Astrocyte (in vitro differentiated cells and primary cell): ENCODE measurements at regions not wholly inside any gene's neighbourhood (a gene's known extent, or its start where the extent isn't known, plus 50 kb on each side); places are given as distances from the start of the nearest gene placed in this dataset.

Experiments
- DNase-seq: peaks from one replicate; pipeline ENCODE4 v3.0.0-alpha.2; 2010; ENCODE audit warnings: low read depth
- FAIRE-seq: peaks from 2 replicates; lab custom pipeline; 2011; peaks lifted over from hg19 to GRCh38; lab: Jason Lieb, UNC
- H2AFZ ChIP-seq: 2 replicates; pipeline ENCODE4 v1.6.0; 2012; ENCODE audit warnings: low read depth, low read length, inconsistent platforms
- H3K27ac ChIP-seq: 2 replicates; pipeline ENCODE4 v1.5.1; 2011; ENCODE audit warnings: low read depth, low read length, inconsistent platforms
- H3K27me3 ChIP-seq: 2 replicates; pipeline ENCODE4 v1.6.0; 2011; ENCODE audit warnings: low read length, inconsistent platforms; ENCODE audit not compliant: insufficient read depth
- H3K36me3 ChIP-seq: 2 replicates; pipeline ENCODE4 v1.5.1; 2011; ENCODE audit warnings: low read length, inconsistent platforms; ENCODE audit not compliant: insufficient read depth
- H3K4me1 ChIP-seq: 2 replicates; pipeline ENCODE4 v1.5.1; 2011; ENCODE audit warnings: low read length, inconsistent platforms; ENCODE audit not compliant: insufficient read depth
- H3K4me2 ChIP-seq: 2 replicates; pipeline ENCODE4 v1.6.0; 2012; ENCODE audit warnings: low read length, inconsistent platforms
- H3K4me3 ChIP-seq: 2 replicates; pipeline ENCODE4 v1.5.1; 2011; ENCODE audit warnings: low read depth, mild to moderate bottlenecking, low read length, inconsistent platforms; ENCODE audit not compliant: insufficient read depth
- H3K79me2 ChIP-seq: 2 replicates; pipeline ENCODE4 v1.6.0; 2012; ENCODE audit warnings: mild to moderate bottlenecking, low read length, inconsistent platforms; ENCODE audit not compliant: insufficient read depth
- H3K9ac ChIP-seq: 2 replicates; pipeline ENCODE4 v1.6.0; 2012; ENCODE audit warnings: mild to moderate bottlenecking, low read length, inconsistent platforms
- H3K9me3 ChIP-seq: 2 replicates; pipeline ENCODE4 v1.5.1; 2012; ENCODE audit warnings: low read depth, mild to moderate bottlenecking, low read length, inconsistent platforms; ENCODE audit not compliant: insufficient read depth
- H4K20me1 ChIP-seq: 2 replicates; pipeline ENCODE4 v1.6.0; 2012; ENCODE audit warnings: low read length, inconsistent platforms; ENCODE audit not compliant: insufficient read depth
- H3K27ac Mint-ChIP-seq: one replicate; pipeline ENCODE4 v1.8.0; 2021; ENCODE audit warnings: mild to moderate bottlenecking, mixed read lengths; ENCODE audit not compliant: unreplicated experiment
- H3K27me3 Mint-ChIP-seq: one replicate; pipeline ENCODE4 v1.8.0; 2021; ENCODE audit warnings: low read depth, mixed read lengths; ENCODE audit not compliant: unreplicated experiment
- H3K36me3 Mint-ChIP-seq: one replicate; pipeline ENCODE4 v1.8.0; 2021; ENCODE audit warnings: low read depth, mixed read lengths; ENCODE audit not compliant: unreplicated experiment
- H3K4me1 Mint-ChIP-seq: one replicate; pipeline ENCODE4 v1.8.0; 2021; ENCODE audit warnings: low read depth, mixed read lengths; ENCODE audit not compliant: unreplicated experiment
- H3K4me3 Mint-ChIP-seq: one replicate; pipeline ENCODE4 v1.8.0; 2021; ENCODE audit warnings: mild to moderate bottlenecking, moderate library complexity, mixed read lengths; ENCODE audit not compliant: unreplicated experiment
- H3K9me3 Mint-ChIP-seq: one replicate; pipeline ENCODE4 v1.8.0; 2021; ENCODE audit warnings: mild to moderate bottlenecking, mixed read lengths; ENCODE audit not compliant: unreplicated experiment
- CTCF ChIP-seq: IDR thresholded peaks from 2 replicates; pipeline ENCODE4 v1.5.1; 2011; ENCODE audit warnings: low read depth, mild to moderate bottlenecking, inconsistent platforms, low read length, moderate library complexity; ENCODE audit not compliant: insufficient read depth
- EZH2 ChIP-seq: IDR thresholded peaks from 2 replicates; pipeline ENCODE4 v1.6.1; 2012; ENCODE audit warnings: mild to moderate bottlenecking, low read length, inconsistent platforms; ENCODE audit not compliant: insufficient read depth

GRCh38 chr10:128993443-128993842 lies 473.6 kb upstream of the MGMT start:
- Histone ChIP-seq H3K9me3 (peaks cover 5% of the 10 kb centered on the region), H3K9ac (no peak overlapping the region), H3K4me2 (no peak overlapping the region), H3K4me1 (no peaks in the 10 kb centered on the region), H3K36me3 (no peaks in the 10 kb centered on the region), H3K79me2 (no peaks in the 10 kb centered on the region), H3K27ac (no peak overlapping the region), H4K20me1 (no peaks in the 10 kb centered on the region), H2AFZ (no peak overlapping the region), H3K27me3 (no peaks in the 10 kb centered on the region), H3K4me3 (no peak overlapping the region)
- H3K36me3 Mint-ChIP-seq: no peaks in the 10 kb centered on the region
- H3K9me3 Mint-ChIP-seq: peaks cover 1% of the 10 kb centered on the region
- no peak for DNase-seq
- H3K27me3 Mint-ChIP-seq: peaks cover 9% of the 10 kb centered on the region
- FAIRE-seq: no peak
- H3K27ac Mint-ChIP-seq: no peak overlapping the region
- no peaks in the 10 kb centered on the region for H3K4me1 Mint-ChIP-seq
- TF ChIP-seq EZH2 (no peak), CTCF (no peak)
- H3K4me3 Mint-ChIP-seq: no peak overlapping the region

- Mint-ChIP-seq H3K27me3 (peaks cover 8% of the 10 kb centered on the region), H3K36me3 (no peaks in the 10 kb centered on the region), H3K27ac (no peak overlapping the region), H3K9me3 (peaks cover 1% of the 10 kb centered on the region), H3K4me3 (no peak overlapping the region), H3K4me1 (no peaks in the 10 kb centered on the region)
- H2AFZ ChIP-seq: no peak overlapping the region
- no peaks in the 10 kb centered on the region for H3K4me1 ChIP-seq
- H3K4me3 ChIP-seq: no peak overlapping the region
- no peaks in the 10 kb centered on the region for H3K36me3 ChIP-seq
- H3K4me2 ChIP-seq: no peak overlapping the region
- H3K27me3 ChIP-seq: no peaks in the 10 kb centered on the region
- no peak overlapping the region for H3K27ac ChIP-seq
- peaks cover 6% of the 10 kb centered on the region for H3K9me3 ChIP-seq
- H3K79me2 ChIP-seq: no peaks in the 10 kb centered on the region
- no peaks in the 10 kb centered on the region for H4K20me1 ChIP-seq
- DNase-seq (no peak), FAIRE-seq (no peak)
- TF ChIP-seq CTCF: no peak
- TF ChIP-seq EZH2: no peak
- H3K9ac ChIP-seq: no peak overlapping the region
Measured at GRCh38 chr10:128993911-128994538, 473.0 kb upstream of the MGMT start.

GRCh38 chr10:128994598-128995143 lies 472.4 kb upstream of the MGMT start:
- Histone ChIP-seq H3K79me2 (no peaks in the 10 kb centered on the region), H3K4me1 (no peaks in the 10 kb centered on the region), H3K27ac (no peak overlapping the region), H4K20me1 (no peaks in the 10 kb centered on the region), H3K4me3 (no peak overlapping the region), H2AFZ (no peak overlapping the region), H3K27me3 (no peaks in the 10 kb centered on the region), H3K9me3 (peaks cover 7% of the 10 kb centered on the region), H3K36me3 (no peaks in the 10 kb centered on the region), H3K9ac (no peak overlapping the region), H3K4me2 (no peak overlapping the region)
- no peak for FAIRE-seq
- peaks cover 1% of the 10 kb centered on the region for H3K9me3 Mint-ChIP-seq
- peaks cover 8% of the 10 kb centered on the region for H3K27me3 Mint-ChIP-seq
- no peak overlapping the region for H3K4me3 Mint-ChIP-seq
- H3K4me1 Mint-ChIP-seq: no peaks in the 10 kb centered on the region
- H3K36me3 Mint-ChIP-seq: no peaks in the 10 kb centered on the region
- H3K27ac Mint-ChIP-seq: no peak overlapping the region
- DNase-seq: no peak
- TF ChIP-seq EZH2 (no peak), CTCF (no peak)
